Activated T-helper 1 cell treated with anti-CD3 and anti-CD28 coated beads, Interleukin-2, amount 50 U/mL, for 16 hours (primary cell): ENCODE measurements at regions not wholly inside any gene's neighbourhood (a gene's known extent, or its start where the extent isn't known, plus 50 kb on each side); places are given as distances from the start of the nearest gene placed in this dataset.
A peak's percentile ranks its signal among the peaks of the same experiment; 100 is the strongest.
"Not testable (repeated sequence)": the region's sequence is repeated elsewhere in the genome, so short reads cannot be mapped to it uniquely, and the experiment has no call there.

Experiments used
- DNase-seq, 2 donors: peaks; one replicate each; pipeline ENCODE4 v3.0.0-alpha.2; 2020; ENCODE audit warnings: low read depth in 1 of 2, low spot score in 1 of 2

DNA sequence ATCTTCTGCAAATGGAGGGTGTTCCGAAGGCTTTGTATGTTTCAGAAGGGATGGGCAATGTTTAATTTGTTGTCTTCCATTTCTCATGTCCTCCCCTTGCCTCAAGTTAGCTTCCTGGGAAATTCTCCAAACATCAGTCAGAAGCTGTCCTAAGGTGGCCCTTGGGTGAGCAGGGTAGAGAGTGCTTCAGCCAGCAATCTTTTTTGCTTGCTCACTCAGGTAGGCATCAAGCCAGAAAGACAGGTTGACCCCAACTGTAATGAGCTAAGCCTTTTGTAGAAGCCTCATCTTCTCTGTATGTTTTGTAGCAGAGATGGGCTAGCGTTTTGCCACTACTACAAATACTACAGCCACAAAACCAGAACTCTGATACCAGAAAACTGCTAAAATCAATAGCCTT, 321.5 kb upstream of the FAM78B start:
- DNase-seq: no peak

DNA sequence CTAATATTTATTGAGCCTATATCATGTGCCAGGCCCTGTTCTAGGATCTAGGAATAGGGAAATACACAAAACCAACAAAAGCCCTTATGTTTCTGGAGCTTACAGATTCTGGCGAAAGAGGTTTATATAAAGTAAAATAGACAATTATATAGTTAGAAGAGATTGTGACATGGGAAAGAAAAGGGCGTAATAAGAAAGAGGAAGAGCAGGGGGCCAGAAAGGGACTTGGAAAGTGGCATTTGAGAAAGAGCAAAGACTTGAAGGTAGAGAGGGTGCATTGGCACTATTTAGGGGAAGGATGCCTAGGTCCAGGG, 322.5 kb upstream of the FAM78B start:
- no peak for DNase-seq

DNA sequence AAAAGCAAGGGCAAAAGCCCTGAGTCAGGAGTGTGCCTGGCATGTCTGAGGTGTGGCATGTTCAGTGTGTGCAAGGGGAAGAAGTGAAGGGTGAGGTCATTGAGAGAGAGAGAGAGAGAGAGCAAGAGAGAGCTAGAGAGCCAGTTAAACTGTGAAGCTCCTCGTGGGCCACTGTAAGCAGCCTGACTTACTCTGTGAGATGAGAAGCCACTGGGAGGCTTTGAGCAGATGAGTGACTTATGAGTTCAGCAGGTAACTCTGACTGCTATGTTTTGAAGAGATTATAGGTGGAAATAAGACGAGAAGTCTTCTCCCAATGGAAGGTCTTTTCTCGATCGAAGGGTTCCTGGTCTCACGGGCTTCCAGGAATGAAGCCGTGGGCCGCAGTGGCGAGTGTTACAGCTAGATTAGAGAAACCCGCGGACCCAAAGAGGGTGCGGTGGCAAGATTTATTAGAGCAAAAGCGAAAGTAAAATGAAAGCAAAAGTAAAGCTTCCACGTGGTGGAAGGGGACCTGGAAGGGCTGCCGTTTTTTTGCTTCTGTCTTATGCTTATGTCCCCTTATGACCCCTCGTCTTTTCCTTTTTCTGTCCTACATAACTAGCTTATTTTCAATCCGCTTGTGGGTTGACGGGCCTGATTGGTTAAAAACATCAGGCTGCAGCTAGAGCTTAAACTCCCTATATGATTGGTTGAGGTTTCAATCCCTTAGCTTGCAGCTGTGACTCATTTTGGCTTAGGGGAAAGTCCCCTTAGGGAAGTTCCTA, 323.1 kb upstream of the FAM78B start:
- peak in 1 of 2 donors; percentile 2 for DNase-seq

DNA sequence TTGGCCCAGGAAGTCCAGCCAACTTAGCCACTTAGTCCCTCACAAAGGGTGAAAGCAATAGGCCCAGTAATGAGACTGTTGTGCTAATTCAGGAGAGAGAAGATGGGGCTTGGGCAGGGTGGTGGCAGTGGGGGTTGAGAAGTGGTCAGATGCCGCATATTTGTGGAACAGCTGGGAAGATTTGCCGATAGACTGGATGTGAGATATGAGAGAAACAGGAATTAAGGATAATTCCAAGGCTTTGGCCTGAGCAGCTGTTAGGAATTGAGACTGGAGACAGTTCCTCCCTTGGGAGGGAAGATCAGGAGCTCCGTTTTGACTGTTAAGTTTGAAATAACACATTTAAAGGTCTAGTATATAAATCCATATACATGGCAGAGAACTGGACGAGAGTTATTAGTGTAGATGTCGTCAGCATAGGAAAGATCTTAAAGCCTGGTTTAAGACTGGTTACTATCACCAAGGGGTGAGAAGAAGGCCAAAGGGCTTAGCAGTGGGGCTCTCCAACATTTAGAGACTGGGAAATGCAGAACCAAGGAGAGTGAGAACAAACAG, 323.7 kb upstream of the FAM78B start:
- DNase-seq: peak in 1 of 2 donors; percentile 11

DNA sequence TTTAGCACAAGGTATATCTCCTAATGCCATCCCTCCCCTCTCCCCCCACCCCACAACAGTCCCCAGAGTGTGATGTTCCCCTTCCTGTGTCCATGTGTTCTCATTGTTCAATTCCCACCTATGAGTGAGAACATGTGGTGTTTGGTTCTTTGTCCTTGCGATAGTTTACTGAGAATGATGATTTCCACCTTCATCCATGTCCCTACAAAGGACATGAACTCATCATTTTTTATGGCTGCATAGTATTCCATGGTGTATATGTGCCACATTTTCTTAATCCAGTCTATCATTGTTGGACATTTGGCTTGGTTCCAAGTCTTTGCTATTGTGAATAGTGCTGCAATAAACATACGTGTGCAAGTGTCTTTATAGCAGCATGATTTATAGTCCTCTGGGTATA, 327.0 kb upstream of the FAM78B start:
- not testable (repeated sequence) for DNase-seq

DNA sequence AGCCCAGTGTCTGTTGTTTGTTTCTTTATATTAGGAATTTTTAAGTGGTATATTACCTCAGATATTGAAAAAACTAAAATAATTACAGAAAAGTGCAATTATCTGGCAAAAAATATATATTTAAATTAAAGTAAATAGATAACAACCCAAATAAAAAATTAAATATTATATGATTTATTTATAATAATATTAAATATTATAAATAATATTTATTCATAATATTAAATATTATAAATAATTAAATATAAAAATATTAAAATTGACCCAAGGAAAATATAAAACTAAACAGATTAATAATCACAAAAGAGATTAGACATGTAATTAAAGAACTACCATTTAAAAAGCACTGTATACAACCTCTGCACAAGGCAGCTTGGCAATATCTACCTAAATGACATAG, 331.9 kb upstream of the POGK start:
- DNase-seq: no peak

DNA sequence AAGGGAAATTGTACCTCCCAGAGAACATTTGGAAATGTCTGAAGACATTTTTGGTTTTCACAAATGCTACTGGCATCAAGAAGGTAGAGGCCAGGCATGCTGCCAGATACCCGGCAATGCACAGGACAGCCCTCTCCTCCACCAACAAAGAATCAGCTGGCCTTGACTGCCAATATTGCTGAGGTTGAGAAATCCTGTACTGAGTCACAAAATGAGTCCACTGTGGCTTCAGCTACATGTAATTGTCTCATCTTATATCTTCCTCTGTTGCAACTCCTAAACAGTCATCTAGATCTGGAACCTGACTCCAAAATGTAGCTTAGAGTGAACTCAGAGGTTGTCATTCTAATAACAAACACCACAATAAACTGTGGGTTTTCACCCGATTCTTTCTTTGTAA, 327.5 kb upstream of the POGK start:
- no peak for DNase-seq

DNA sequence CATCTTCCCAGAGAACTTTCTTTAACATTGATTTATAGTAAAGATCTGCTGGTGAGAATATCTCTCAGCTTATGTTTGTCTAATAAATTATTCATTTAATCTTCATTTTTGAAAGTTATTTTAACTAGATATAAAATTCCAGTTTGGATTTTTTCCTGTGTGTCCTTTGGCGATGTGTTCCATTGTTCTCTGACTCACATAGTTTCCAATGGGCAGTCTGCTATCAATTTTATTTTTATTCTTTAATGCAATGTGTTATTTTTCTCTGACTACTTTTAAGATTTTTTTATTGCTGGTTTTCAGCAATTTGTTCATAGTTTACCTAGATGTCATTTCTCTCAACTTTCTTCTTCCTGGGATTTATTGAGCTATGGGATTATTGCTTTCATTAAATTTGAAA, 325.2 kb upstream of the POGK start:
- DNase-seq: no peak

DNA sequence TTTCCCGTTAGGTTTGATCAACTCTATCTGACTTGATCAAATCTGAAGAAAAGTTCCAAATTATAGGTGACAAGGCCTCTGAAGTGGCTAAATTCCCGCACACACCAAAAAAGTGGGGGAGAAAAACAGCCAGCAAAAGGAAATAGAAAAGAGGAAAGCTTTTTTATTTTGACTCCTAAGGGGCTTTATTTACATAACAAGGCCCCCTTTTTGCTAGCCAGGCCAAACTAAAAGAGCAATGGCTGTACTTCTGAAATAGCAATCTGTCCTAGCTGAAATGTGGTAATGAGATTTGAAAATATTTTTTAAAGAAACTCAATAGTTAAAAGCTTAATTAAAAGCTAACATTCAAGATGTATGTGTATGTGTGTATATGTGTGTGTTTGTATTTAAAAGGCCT, 311.5 kb upstream of the POGK start:
- DNase-seq: no peak

DNA sequence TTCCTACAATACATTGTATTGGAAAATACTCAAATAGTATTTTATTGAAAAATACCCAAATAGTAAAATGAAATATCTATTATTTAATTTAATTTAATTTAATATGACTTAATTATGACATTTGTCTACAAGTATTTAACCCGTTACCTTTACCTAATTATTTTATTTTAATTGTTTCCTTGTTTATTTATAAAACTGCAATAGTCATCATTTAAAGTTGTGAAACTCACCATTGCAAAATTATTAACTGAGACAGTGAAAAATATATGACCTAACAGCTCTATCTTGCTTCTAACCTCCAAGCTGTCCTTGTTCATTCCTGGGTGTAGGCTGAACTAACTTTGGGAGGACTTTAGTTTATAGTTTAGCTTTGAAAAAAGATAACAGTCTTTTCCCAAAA, 300.6 kb upstream of the POGK start:
- no peak for DNase-seq

DNA sequence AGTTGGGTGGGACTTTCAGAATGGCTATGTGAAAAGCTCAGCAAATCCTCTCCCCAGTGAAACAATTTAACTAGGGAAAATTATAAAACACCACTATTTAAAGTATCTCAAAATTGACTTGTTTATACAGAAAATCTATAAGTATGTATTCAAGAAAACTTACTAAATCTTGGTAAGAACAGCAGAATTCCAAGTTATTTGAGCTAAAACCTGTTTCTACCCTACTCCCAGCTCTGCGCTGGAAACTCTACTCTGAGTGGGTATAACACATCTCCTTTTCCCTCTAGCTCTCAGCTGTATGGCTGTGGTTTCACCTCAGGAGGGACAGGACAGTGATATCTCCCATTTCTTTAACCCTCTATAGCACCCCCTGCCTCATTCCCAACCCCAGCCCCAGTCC, 295.2 kb upstream of the POGK start:
- no peak for DNase-seq

DNA sequence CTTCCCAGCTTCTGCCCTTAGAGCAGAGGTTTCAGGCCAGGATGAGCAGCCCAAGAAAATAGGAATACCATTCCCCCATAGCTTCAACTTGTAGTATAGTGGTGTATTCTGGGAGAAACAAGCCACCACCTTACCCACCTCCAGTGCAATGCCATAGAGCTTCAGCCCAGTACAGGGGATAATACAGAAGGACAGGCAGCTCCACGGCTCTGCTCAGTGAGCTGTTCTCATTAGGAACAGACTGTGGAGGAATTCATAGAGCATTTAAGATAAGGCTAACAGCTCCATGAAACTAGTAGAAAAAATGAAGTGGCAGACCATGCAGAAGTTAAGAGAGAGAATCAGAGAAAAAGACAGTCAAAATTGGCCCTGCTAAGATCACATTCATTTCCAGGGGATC, 294.7 kb upstream of the POGK start:
- no peak for DNase-seq

DNA sequence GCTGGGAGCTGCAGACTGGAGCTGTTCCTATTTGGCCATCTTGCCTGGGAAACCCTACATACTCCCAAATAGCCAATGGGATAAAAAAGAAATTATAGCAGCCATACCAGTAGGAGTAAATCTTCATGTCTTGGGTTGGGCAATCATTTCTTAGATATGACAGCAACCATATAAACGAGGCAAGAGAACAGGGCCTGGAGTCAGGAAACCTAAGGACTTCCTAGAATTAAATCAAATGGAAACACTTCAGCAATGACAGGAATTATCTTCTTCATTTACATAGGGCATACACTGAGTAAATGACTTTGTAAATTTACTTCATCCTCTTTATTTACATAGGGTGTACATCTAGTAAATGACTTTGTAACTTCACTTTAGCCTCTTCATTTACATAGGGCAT, 286.6 kb upstream of the POGK start:
- no peak for DNase-seq

DNA sequence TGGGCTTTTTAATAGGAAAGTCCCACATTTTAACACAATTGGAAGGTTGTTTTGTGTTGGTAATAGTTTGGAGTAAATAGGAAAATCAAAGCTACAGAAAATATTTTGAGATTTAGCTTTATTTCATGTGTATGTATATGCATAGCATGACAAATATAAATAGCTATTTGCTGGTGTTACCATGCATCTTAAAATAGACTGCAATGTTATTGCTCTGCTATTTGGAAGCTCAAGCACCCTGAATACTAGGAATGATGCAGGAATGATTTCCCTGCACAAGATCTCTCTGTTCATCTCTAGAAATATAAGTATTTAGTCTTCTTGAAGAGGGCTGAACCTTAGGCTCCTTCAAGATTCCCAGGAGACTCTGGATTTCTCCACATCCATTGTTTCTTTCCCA, 268.3 kb upstream of the POGK start:
- no peak for DNase-seq

DNA sequence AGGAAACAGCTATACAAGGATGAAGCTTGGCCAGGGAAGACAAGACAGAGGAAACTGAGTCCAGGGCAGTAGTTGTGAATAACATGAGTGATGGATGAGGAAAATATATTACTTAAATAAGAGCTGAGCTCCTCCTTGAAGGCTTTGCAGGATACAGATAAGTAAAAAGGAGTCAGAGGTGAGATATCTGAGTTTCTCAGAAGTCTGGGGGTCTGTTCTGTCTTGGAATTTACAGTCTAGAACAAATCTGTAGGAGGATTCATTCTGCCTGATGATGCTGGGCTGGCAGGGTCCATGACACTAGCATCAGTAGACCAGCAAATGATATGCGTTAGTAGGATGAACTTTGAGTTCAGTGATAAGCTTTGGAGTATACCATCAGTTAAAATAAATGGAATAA, 266.1 kb upstream of the POGK start:
- DNase-seq: no peak

DNA sequence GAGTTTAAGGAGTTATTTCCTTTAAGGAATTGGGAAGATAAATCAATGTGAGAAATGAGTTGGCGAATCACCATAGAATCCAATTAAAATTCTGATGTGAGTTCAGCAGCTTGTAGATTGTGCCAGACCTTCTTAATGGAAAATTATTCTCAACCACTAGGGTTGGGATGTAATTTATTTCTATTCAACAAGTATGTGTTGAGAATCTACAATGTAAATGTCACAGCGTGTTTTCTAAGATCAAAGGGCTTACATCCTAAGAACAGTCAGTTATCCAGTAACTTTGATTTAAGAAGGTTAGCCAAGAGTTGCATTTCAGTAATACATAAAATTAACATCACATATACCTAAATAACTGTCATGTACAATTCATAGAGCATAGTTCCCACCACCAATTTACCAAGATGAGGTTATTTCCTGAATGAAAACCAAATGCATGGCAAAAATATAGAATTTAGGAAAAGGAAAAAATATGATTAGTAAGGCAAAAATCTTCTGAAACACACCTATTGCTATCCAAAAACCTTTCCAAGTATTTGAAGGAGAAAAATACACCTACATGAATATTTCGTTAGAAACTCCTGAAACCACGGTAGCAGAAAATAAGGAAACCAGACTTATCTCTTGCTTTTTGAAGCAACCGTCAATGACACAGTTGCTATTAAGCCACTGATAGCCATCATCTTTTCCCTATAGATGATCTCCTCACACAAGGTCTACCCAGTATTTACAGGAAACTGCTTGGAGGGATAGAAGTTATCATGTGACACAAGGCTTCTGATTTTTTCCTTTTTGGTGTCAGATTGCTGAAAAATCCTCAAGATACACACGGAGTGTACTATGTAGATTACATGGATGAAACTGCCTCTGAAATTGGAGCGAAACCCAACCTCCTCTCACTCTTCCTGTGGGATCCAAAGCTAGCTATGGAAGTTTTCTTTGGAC, 259.4 kb upstream of the POGK start:
- no peak for DNase-seq

DNA sequence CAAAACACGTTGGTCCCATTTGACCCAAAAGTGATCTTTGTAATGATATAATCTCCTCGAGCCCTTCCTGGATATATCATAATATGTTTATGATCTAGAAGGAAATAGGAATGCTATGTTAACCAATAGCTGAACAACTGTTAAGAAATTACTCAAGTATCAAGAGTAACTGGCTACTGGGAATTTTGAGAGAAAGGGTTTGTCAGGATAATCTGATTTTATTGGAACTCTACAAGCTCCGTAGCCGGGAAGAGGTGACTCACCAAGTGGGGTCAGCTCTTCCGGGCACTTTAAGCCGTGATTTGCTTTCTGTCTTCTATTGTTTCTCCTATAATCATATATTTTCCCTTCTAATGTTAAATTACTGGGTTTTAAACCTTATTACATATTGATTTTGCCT, 250.5 kb upstream of the POGK start:
- no peak for DNase-seq

DNA sequence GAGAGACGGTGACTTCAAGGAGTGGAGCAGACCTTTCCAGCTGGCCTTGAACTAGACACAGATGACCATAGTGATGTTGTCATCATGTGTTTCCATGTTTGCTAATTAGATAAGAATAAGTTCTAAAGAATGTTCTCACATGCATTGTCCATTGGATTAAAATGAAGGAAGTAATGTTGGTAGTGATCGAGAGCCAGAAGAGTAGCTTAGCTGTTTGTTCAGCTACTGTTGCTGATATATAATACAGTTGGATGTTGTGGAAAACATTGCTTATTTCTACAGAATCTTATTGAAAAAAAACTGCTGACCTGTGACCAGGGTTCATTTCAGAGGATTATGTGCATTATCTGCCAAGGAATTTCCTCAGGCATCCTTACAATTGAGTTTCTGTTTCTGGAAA, 249.1 kb upstream of the POGK start:
- DNase-seq: no peak

DNA sequence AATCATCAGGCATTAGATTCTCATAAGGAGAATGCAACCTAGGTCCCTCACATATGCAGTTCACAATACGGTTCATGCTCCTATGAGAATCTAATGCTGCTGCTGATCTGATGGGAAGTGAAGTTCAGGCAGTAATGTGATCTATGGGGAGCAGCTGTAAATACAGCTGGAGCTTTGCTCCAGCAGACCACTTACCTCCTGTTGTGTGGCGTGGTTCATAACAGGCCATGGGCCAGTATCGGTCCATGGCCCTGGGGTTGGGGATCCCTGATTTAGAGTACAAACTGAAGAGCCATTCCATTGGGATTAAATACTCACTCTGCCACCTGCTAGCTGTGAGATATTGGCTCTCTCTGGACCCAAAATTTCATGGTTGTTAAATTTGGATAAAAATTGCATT, 244.6 kb upstream of the POGK start:
- no peak for DNase-seq

DNA sequence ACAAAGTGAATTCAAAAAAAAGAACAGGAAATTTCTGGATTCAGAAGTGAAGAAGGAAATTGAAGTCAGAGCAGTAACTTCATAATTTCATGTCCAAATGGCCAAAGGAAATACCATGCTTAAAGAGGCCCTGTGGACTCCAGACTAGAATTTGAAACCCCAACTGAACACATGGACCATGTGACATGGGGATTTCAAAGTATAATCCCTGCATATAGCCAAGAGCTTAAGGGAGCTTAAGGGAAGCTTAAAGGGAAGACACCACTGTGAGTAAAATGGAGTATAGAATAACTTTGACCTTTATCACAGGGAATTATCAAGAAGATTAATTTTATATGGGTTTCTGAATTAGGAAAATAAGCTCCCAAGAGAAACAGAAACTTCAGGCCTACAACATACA, 241.8 kb upstream of the POGK start:
- DNase-seq: no peak

DNA sequence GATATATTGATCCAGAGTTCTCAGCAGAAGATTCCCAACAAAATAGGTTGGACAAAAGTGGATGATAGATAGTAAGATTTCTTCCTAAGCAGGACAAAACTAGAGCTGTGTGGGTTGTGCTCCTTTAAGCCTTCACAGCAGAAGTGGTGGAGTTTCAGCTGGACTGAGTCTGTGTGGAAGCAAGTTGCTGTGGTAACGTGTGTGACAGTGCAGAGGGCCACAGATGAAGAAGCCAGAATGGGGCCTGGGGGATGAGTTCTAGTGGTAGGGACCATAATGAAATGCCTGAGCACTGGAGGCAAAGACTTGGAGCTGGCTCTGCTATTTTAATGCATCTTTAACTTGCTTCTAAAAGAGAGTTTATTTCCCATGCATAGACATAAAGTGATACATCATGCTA, 238.7 kb upstream of the POGK start:
- no peak for DNase-seq

DNA sequence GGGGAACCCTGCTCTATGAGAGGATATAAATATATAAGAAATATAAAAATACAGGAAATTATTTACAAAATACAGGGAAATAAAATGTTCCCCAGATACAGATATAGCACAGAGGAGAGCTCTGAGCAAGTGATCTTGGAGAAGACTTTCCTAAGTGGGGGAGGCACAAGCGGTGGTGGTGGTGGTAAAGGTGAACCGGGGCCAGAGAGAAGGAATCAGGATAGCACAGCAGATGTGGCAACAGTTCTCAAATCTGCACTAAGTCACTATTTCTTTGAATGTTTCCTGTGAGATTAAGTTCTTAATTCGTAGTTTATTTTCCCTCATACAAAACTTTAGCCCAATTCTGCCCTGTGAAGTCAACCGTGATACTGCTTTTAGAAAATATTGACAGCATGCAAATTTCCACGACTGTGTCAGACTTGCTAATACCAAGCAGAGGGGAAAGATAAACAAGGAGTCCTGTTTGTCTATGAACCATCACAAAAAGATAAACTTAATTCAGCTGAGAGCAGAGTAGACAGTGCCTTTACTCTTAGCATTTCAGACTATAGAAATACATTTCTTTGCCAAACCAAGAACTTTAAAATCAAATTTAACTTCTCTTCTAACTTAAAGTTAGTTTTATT, 237.5 kb upstream of the POGK start:
- no peak for DNase-seq
